K562 (cell line): ENCODE measurements at regions not wholly inside any gene's neighbourhood (a gene's known extent, or its start where the extent isn't known, plus 50 kb on each side); places are given as distances from the start of the nearest gene placed in this dataset.

Experiments
- ATAC-seq: fragments of 200-7000 bp; cut with Tn5 transposase; 3 replicates; pipeline ENCODE4 v1.9.1; 2020; ENCODE audit warnings: moderate library complexity
- BruUV-seq: library from RNA; stranded (reverse); fragments of 400-500 nt; replicated peaks from 2 replicates; lab custom pipeline; 2021; lab: Mats Ljungman, UMichigan
- CTCF ChIA-PET: fragments of 300-600 bp; formaldehyde crosslinking; extraction: SDS; loops from one replicate; lab custom pipeline; 2021; ENCODE audit warnings: low intra/inter-chr PET ratio; lab: Yijun Ruan, JAX
- POLR2A ChIA-PET: fragments of 300-600, 350-650 bp; sonication (Branson Sonifier 250); formaldehyde crosslinking; extraction: SDS; loops from one replicate; lab custom pipeline; 2021; ENCODE audit warnings: antibody characterized with exemption, inconsistent platforms; lab: Yijun Ruan, JAX
- DNase-seq, 4 experiments: peaks; one replicate each; pipeline versions ENCODE4 v3.0.0 to v3.0.0-alpha.2; 2011 to 2018; ENCODE audit warnings: low spot score in 3 of 4, mixed read lengths in 3 of 4; ENCODE audit errors: extremely low read depth in 1 of 4
- FAIRE-seq: peaks from 2 replicates; lab custom pipeline; 2011; peaks lifted over from hg19 to GRCh38; lab: Jason Lieb, UNC
- H2AFZ ChIP-seq: 2 replicates; pipeline ENCODE4 v1.6.0; 2011; ENCODE audit warnings: low read depth, low read length, control low read depth, inconsistent platforms
- H3K27ac ChIP-seq: fragments of 200-600 bp; 3 replicates; pipeline ENCODE4 v1.8.0; 2011; ENCODE audit warnings: low read depth, mild to moderate bottlenecking, control low read depth, inconsistent platforms, low read length, moderate library complexity, mixed read lengths; ENCODE audit errors: extremely low read depth
- H3K27me3 ChIP-seq, 2 experiments: fragments of 300-600 bp in 1 of 2; 2 replicates in 1 of 2; 3 replicates in 1 of 2; pipeline versions ENCODE4 v1.6.0 to v1.8.0; 2011; ENCODE audit warnings: inconsistent platforms in 2 of 2, low read length in 2 of 2, mild to moderate bottlenecking in 1 of 2, mixed read lengths in 1 of 2, moderate library complexity in 1 of 2; ENCODE audit not compliant: control insufficient read depth in 2 of 2, insufficient read depth in 2 of 2
- H3K36me3 ChIP-seq: fragments of 300-600 bp; 3 replicates; pipeline ENCODE4 v1.8.0; 2011; ENCODE audit warnings: mild to moderate bottlenecking, low read length, inconsistent platforms; ENCODE audit not compliant: control insufficient read depth, insufficient read depth
- H3K4me1 ChIP-seq, 2 experiments: fragments of 200-600 bp in 1 of 2; replicated peaks in 1 of 2; 2 replicates in 1 of 2; 3 replicates in 1 of 2; pipeline versions ENCODE4 v1.5.1 to v1.8.0; 2011; ENCODE audit warnings: inconsistent platforms in 2 of 2, low read length in 2 of 2, mild to moderate bottlenecking in 1 of 2, mixed read lengths in 1 of 2, moderate library complexity in 1 of 2; ENCODE audit not compliant: control insufficient read depth in 2 of 2, insufficient read depth in 2 of 2
- H3K4me2 ChIP-seq: 2 replicates; pipeline ENCODE4 v1.6.1; 2011; ENCODE audit warnings: low read length, control low read depth, inconsistent platforms, mixed read lengths; ENCODE audit not compliant: insufficient read depth
- H3K4me3 ChIP-seq: fragments of 200-600 bp; sonication (generic), shearing (Covaris generic); 2 replicates; pipeline ENCODE4 v1.5.1; 2016; ENCODE audit warnings: control low read depth, inconsistent platforms
- H3K79me2 ChIP-seq: fragments of 200-600 bp; 3 replicates; pipeline ENCODE4 v1.8.0; 2011; ENCODE audit warnings: low read length, inconsistent platforms; ENCODE audit not compliant: control insufficient read depth, insufficient read depth
- H3K9ac ChIP-seq, 2 experiments: 2 replicates each; pipeline versions ENCODE4 v1.6.0 to v1.6.1; 2011; ENCODE audit warnings: low read depth in 2 of 2, low read length in 2 of 2, control low read depth in 1 of 2, inconsistent platforms in 1 of 2, mild to moderate bottlenecking in 1 of 2, mixed read lengths in 1 of 2; ENCODE audit not compliant: insufficient read depth in 1 of 2
- H3K9me1 ChIP-seq: one replicate; pipeline ENCODE4 v1.6.0; 2011; ENCODE audit warnings: inconsistent platforms, mild to moderate bottlenecking, low read length, moderate library complexity; ENCODE audit not compliant: control insufficient read depth, insufficient read depth
- H3K9me3 ChIP-seq: replicated peaks from 2 replicates; pipeline ENCODE4 v1.5.1; 2011; ENCODE audit warnings: low read depth, low read length, inconsistent platforms; ENCODE audit not compliant: control insufficient read depth, insufficient read depth
- H4K20me1 ChIP-seq: replicated peaks from 2 replicates; pipeline ENCODE4 v1.6.1; 2011; ENCODE audit warnings: low read length, inconsistent platforms, mixed read lengths; ENCODE audit not compliant: control insufficient read depth, insufficient read depth
- CC2D1A ChIP-seq: fragments of 450-650 bp; IDR thresholded peaks from 2 replicates; pipeline ENCODE4 v1.6.1; 2017; ENCODE audit warnings: mild to moderate bottlenecking
- CEBPG ChIP-seq, 3 experiments: fragments of 200-800 bp in 1 of 3; sonication (Bioruptor generic) in 1 of 3; sonication (generic) in 1 of 3; formaldehyde crosslinking in 1 of 3; IDR thresholded peaks in 2 of 3; conservative IDR thresholded peaks in 1 of 3; 2 replicates each; pipeline versions ENCODE4 v1.6.1 to v1.8.0; 2016 to 2022; ENCODE audit warnings: missing compliant biosample characterization in 2 of 3, missing genetic modification characterization in 2 of 3, mild to moderate bottlenecking in 1 of 3, missing genetic modification reagents in 1 of 3
- CREBBP ChIP-seq: IDR thresholded peaks from one replicate; pipeline ENCODE4 v1.6.1; 2012; ENCODE audit warnings: low read depth, mild to moderate bottlenecking, control low read depth, inconsistent platforms, low read length
- DACH1 ChIP-seq: fragments of 450-650 bp; IDR thresholded peaks from 2 replicates; pipeline ENCODE4 v1.6.1; 2018; ENCODE audit not compliant: partially characterized antibody
- FOSL1 ChIP-seq: fragments of 200-800 bp; sonication (Bioruptor generic); conservative IDR thresholded peaks from 2 replicates; pipeline ENCODE4 v1.6.1; 2016; ENCODE audit warnings: missing genetic modification characterization, missing compliant biosample characterization
- HNRNPH1 ChIP-seq: fragments of 200-400 bp; formaldehyde crosslinking; optimal IDR thresholded peaks from 2 replicates; pipeline ENCODE3; 2017; ENCODE audit warnings: low read depth, mild to moderate bottlenecking, low read length, moderate library complexity
- MCM3 ChIP-seq: fragments of 450-650 bp; IDR thresholded peaks from 2 replicates; pipeline ENCODE4 v1.6.1; 2016
- PRPF4 ChIP-seq: fragments of 200-400 bp; formaldehyde crosslinking; IDR thresholded peaks from one replicate; pipeline ENCODE4 v1.6.1; 2017; ENCODE audit warnings: low read length, low read depth, mild to moderate bottlenecking; ENCODE audit not compliant: insufficient read depth, poor library complexity, severe bottlenecking
- RAD21 ChIP-seq, 2 experiments: fragments of 250-450 bp in 1 of 2; fragments of 450-650 bp in 1 of 2; sonication (Bioruptor Pico) in 1 of 2; formaldehyde crosslinking in 1 of 2; IDR thresholded peaks in 1 of 2; conservative IDR thresholded peaks in 1 of 2; 2 replicates each; pipeline versions ENCODE4 v1.4.0 to v1.8.0; 2020 to 2022; ENCODE audit warnings: mild to moderate bottlenecking in 2 of 2, moderate library complexity in 1 of 2
- ZFP1 ChIP-seq: fragments of 450-650 bp; formaldehyde crosslinking; IDR thresholded peaks from 2 replicates; pipeline ENCODE4 v1.4.0; 2020; ENCODE audit warnings: mild to moderate bottlenecking, mixed read lengths
- ZNF507 ChIP-seq: conservative IDR thresholded peaks from 2 replicates; pipeline ENCODE4 v1.6.1; 2017; ENCODE audit warnings: missing genetic modification characterization, missing compliant biosample characterization
- ZNF57 ChIP-seq: fragments of 450-650 bp; formaldehyde crosslinking; IDR thresholded peaks from 2 replicates; pipeline ENCODE4 v1.4.0; 2020; ENCODE audit warnings: mild to moderate bottlenecking, moderate library complexity
- ZNF707 ChIP-seq: fragments of 250-450 bp; sonication (Bioruptor Pico); conservative IDR thresholded peaks from 2 replicates; pipeline ENCODE4 v1.8.0; 2022; ENCODE audit warnings: inconsistent platforms, mild to moderate bottlenecking, moderate library complexity
- WGBS: fragments of 100-300 bp; shearing (Covaris generic); methylation state at CpG from one replicate; pipeline ENCODE4 v1.1.6; 2016; ENCODE audit warnings: low coverage, mixed read lengths; ENCODE audit not compliant: insufficient coverage; ENCODE audit errors: missing lambda C conversion rate; 5-methylcytosine and 5-hydroxymethylcytosine counted together
- in situ Hi-C: fragments of 300-500 bp; cut with MboI; formaldehyde crosslinking; loops from 4 replicates; pipeline ENCODE4 v1.15.0; 2018; ENCODE audit warnings: inconsistent platforms, mixed read lengths
- intact Hi-C: fragments of 100-400 bp; cut with micrococcal nuclease; formaldehyde crosslinking; loops from 2 replicates; pipeline ENCODE4 v1.14.2; 2022
- TF ChIP-seq, protein P1 (sequence below), 2 experiments: fragments of 450-650 bp in 1 of 2; sonication (generic) in 1 of 2; formaldehyde crosslinking in 1 of 2; IDR thresholded peaks in 1 of 2; conservative IDR thresholded peaks in 1 of 2; 2 replicates each; pipeline versions ENCODE4 v1.6.1 to v1.8.1; 2016 to 2023; ENCODE audit warnings: mild to moderate bottlenecking in 2 of 2, moderate library complexity in 2 of 2, inconsistent platforms in 1 of 2, missing genetic modification reagents in 1 of 2
- TF ChIP-seq, protein P2 (sequence below): fragments of 450-650 bp; IDR thresholded peaks from 2 replicates; pipeline ENCODE4 v1.6.1; 2016

DNA sequence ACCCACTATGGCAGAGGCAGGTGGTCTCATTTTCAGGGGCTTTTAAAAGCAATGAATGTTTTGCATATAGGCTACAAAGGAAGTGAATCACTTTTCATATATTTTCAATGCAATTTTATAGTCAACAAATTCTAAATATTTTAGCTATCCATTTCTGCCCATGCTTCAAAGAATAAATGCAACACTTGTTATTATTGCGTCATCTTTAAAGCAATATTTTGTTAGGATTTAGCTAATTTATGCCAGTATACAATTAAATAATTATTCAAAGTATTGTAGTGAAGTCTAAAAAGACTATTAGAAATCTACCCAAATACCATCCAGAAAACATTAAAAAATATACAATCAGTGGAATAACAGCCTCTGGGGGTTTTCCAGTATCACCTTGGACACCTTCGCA, 509.1 kb upstream of the SPANXN1 start:
- in situ Hi-C loops, result no loop called here
- Histone ChIP-seq H3K4me2 (no peak overlapping the region), H3K79me2 (no peaks in the 10 kb centered on the region), H3K9me3 (no peaks in the 10 kb centered on the region), H3K9ac (no peak overlapping the region), H3K27me3 (no peaks in the 10 kb centered on the region), H3K36me3 (no peaks in the 10 kb centered on the region), H4K20me1 (no peaks in the 10 kb centered on the region), H3K27ac (no peak overlapping the region), H3K4me3 (no peak overlapping the region), H2AFZ (no peak overlapping the region), H3K4me1 (no peaks in the 10 kb centered on the region), H3K9me1 (no peaks in the 10 kb centered on the region)
- FAIRE-seq (no peak), ATAC-seq (no peak), DNase-seq (no peak)
- CTCF ChIA-PET, result no interaction called here
- no TSS peak for BruUV-seq
- POLR2A ChIA-PET, result no interaction called here
- no peak for TF ChIP-seq CEBPG (CRISPR knock-in tag; IDR thresholded peaks at IDR 0.05)
- peak in 1 of 2 experiments; percentile 81; a peak in 2 of 4 replicates for TF ChIP-seq CEBPG (tag; conservative IDR thresholded peaks at IDR 0.05 in 1 of 2, IDR thresholded peaks at IDR 0.05 in 1 of 2)
- TF ChIP-seq PRPF4, result no peak
- TF ChIP-seq, protein P1, sequence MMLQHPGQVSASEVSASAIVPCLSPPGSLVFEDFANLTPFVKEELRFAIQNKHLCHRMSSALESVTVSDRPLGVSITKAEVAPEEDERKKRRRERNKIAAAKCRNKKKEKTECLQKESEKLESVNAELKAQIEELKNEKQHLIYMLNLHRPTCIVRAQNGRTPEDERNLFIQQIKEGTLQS (IDR thresholded peaks at IDR 0.05), result peak; percentile 19; the same call in 1 of the 2 replicates
- TF ChIP-seq, protein P1 (CRISPR knock-in tag; conservative IDR thresholded peaks at IDR 0.05), result no peak
- 0% methylated on average over 2 of the region's 2 CpGs for WGBS
- intact Hi-C loops, result no loop called here

DNA sequence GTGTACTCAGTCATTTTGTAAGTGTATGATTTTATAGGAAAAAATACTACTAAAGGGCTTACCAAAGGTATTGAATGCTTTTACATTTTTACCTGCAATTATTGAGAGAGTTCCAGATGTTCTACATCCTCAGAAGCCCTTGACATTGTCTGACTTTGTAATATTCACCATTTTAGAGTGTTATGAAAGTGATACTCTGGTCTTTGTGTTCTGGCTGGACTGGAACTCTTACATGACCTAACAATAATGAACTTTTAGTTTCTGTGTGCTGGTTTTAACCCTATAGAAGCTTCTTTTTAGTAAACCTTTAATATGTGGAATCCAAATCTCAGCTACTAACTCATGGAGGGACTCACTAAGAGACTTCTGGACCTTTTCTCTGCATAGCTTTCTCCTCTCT, 478.8 kb upstream of the SPANXN1 start:
- H3K4me1 ChIP-seq, result no peaks in the 10 kb centered on the region
- no TSS peak for BruUV-seq
- DNase-seq (no peak), FAIRE-seq (no peak), ATAC-seq (no peak)
- intact Hi-C loops (no loop called here), in situ Hi-C loops (no loop called here)
- no peaks in the 10 kb centered on the region for H3K9me1 ChIP-seq
- ChIA-PET POLR2A (no interaction called here), CTCF (no interaction called here)
- no peaks in the 10 kb centered on the region for H3K36me3 ChIP-seq
- no peaks in the 10 kb centered on the region for H3K79me2 ChIP-seq
- H3K27me3 ChIP-seq, result no peaks in the 10 kb centered on the region
- H3K4me2 ChIP-seq, result no peak overlapping the region
- no peak overlapping the region for H3K9ac ChIP-seq
- H3K4me3 ChIP-seq, result no peak overlapping the region
- no peaks in the 10 kb centered on the region for H4K20me1 ChIP-seq
- H3K27ac ChIP-seq, result no peak overlapping the region
- H3K9me3 ChIP-seq, result no peaks in the 10 kb centered on the region
- no peak overlapping the region for H2AFZ ChIP-seq
- TF ChIP-seq MCM3, result no peak
- TF ChIP-seq ZFP1 (CRISPR knock-in tag), result no peak
- TF ChIP-seq HNRNPH1, result no peak
- no peak for TF ChIP-seq CREBBP
- TF ChIP-seq ZNF707 (CRISPR knock-in tag), result no peak
- no peak for TF ChIP-seq ZNF57
- no peak for TF ChIP-seq CC2D1A
- no peak for TF ChIP-seq RAD21 (CRISPR knock-in tag; conservative IDR thresholded peaks at IDR 0.05 in 1 of 2, IDR thresholded peaks at IDR 0.05 in 1 of 2)
- no peak for TF ChIP-seq FOSL1 (tag)
- TF ChIP-seq DACH1, result no peak
- no peak for TF ChIP-seq ZNF507
- TF ChIP-seq, protein P2, sequence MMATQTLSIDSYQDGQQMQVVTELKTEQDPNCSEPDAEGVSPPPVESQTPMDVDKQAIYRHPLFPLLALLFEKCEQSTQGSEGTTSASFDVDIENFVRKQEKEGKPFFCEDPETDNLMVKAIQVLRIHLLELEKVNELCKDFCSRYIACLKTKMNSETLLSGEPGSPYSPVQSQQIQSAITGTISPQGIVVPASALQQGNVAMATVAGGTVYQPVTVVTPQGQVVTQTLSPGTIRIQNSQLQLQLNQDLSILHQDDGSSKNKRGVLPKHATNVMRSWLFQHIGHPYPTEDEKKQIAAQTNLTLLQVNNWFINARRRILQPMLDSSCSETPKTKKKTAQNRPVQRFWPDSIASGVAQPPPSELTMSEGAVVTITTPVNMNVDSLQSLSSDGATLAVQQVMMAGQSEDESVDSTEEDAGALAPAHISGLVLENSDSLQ, result no peak
